Natural killer cell (primary cell): ENCODE measurements at regions not wholly inside any gene's neighbourhood (a gene's known extent, or its start where the extent isn't known, plus 50 kb on each side); places are given as distances from the start of the nearest gene placed in this dataset.

Source experiments
- ATAC-seq, 3 donors: fragments of 150-1000 bp in 2 of 3; fragments of 200-7000 bp in 1 of 3; cut with Tn5 transposase; 1 replicate in 1 of 3; 2 replicates in 2 of 3; pipeline ENCODE4 v1.10.0; 2021; ENCODE audit warnings: mild to moderate bottlenecking in 2 of 3, moderate library complexity in 2 of 3
- DNase-seq, 2 donors: peaks; one replicate each; pipeline versions ENCODE4 v3.0.0 to v3.0.0-alpha.2; 2013 to 2021; ENCODE audit warnings: mixed read lengths in 1 of 2
- H3K27ac ChIP-seq: one replicate; pipeline ENCODE4 v1.5.1; 2013; ENCODE audit warnings: mild to moderate bottlenecking, low read length
- H3K27me3 ChIP-seq: one replicate; pipeline ENCODE4 v1.6.1; 2013; ENCODE audit warnings: low read length; ENCODE audit not compliant: control insufficient read depth, insufficient read depth
- H3K36me3 ChIP-seq: one replicate; pipeline ENCODE4 v1.6.1; 2013; ENCODE audit warnings: low read length; ENCODE audit not compliant: control insufficient read depth, insufficient read depth
- H3K4me1 ChIP-seq: one replicate; pipeline ENCODE4 v1.6.1; 2013; ENCODE audit warnings: low read length; ENCODE audit not compliant: control insufficient read depth, insufficient read depth
- H3K4me3 ChIP-seq: one replicate; pipeline ENCODE4 v1.5.1; 2013; ENCODE audit warnings: low read length
- H3K9me3 ChIP-seq: one replicate; pipeline ENCODE4 v1.6.1; 2013; ENCODE audit warnings: low read length; ENCODE audit not compliant: control insufficient read depth, insufficient read depth
- H3K27ac Mint-ChIP-seq, 2 donors: one replicate each; pipeline ENCODE4 v1.8.0; 2022; ENCODE audit warnings: mild to moderate bottlenecking in 2 of 2, mixed read lengths in 2 of 2, moderate library complexity in 1 of 2
- H3K27me3 Mint-ChIP-seq, 2 donors: one replicate each; pipeline ENCODE4 v1.8.0; 2022; ENCODE audit warnings: low read depth in 2 of 2, mixed read lengths in 2 of 2
- H3K36me3 Mint-ChIP-seq: one replicate; pipeline ENCODE4 v1.8.0; 2022; ENCODE audit warnings: mixed read lengths
- H3K4me1 Mint-ChIP-seq, 2 donors: one replicate each; pipeline ENCODE4 v1.8.0; 2022; ENCODE audit warnings: mixed read lengths in 2 of 2
- H3K4me3 Mint-ChIP-seq: one replicate; pipeline ENCODE4 v1.8.0; 2022; ENCODE audit warnings: mild to moderate bottlenecking, moderate library complexity, mixed read lengths
- H3K9me3 Mint-ChIP-seq, 2 donors: one replicate each; pipeline ENCODE4 v1.8.0; 2022; ENCODE audit warnings: mixed read lengths in 2 of 2
- CTCF ChIP-seq: fragments of 200-600 bp; IDR thresholded peaks from one replicate; pipeline ENCODE4 v1.8.0; 2022; ENCODE audit warnings: antibody characterized with exemption
- WGBS: methylation state at CpG from one replicate; pipeline ENCODE4 v1.1.7; 2013; ENCODE audit warnings: missing lambda C conversion rate; ENCODE audit not compliant: insufficient coverage; 5-methylcytosine and 5-hydroxymethylcytosine counted together
- intact Hi-C: fragments of 100-400 bp; cut with micrococcal nuclease; formaldehyde crosslinking; loops from one replicate; pipeline ENCODE4 v1.14.2; 2022

GRCh38 chr3:21094686-21095085 lies 656.3 kb downstream of the ZNF385D start:
- no peak overlapping the region for H3K27ac Mint-ChIP-seq
- H3K4me1 Mint-ChIP-seq: no peaks in the 10 kb centered on the region
- intact Hi-C loops: no loop called here
- TF ChIP-seq CTCF: no peak
- no peak overlapping the region for H3K4me3 ChIP-seq
- no peak overlapping the region for H3K4me3 Mint-ChIP-seq
- peaks cover 3% of the 10 kb centered on the region for H3K9me3 ChIP-seq
- no peak overlapping the region for H3K27ac ChIP-seq
- H3K27me3 Mint-ChIP-seq: no peaks in the 10 kb centered on the region
- H3K4me1 ChIP-seq: no peaks in the 10 kb centered on the region
- no peaks in the 10 kb centered on the region for H3K36me3 Mint-ChIP-seq
- ATAC-seq: no peak
- 89% methylated on average over 2 of the region's 2 CpGs for WGBS
- no peak for DNase-seq
- no peaks in the 10 kb centered on the region for H3K36me3 ChIP-seq
- H3K27me3 ChIP-seq: no peaks in the 10 kb centered on the region
- H3K9me3 Mint-ChIP-seq: peaks cover 11 to 17% of the 10 kb centered on the region in 2 donors

- Mint-ChIP-seq H3K9me3 (peaks cover 14 to 23% of the 10 kb centered on the region in 2 donors), H3K27me3 (no peaks in the 10 kb centered on the region), H3K4me1 (no peaks in the 10 kb centered on the region), H3K4me3 (no peak overlapping the region), H3K27ac (no peak overlapping the region), H3K36me3 (peaks cover 12% of the 10 kb centered on the region)
- Histone ChIP-seq H3K27ac (no peak overlapping the region), H3K9me3 (peaks cover 3% of the 10 kb centered on the region), H3K27me3 (no peaks in the 10 kb centered on the region), H3K4me3 (no peak overlapping the region), H3K4me1 (no peaks in the 10 kb centered on the region), H3K36me3 (no peaks in the 10 kb centered on the region)
- no peak for DNase-seq
- no peak for ATAC-seq
- no peak for TF ChIP-seq CTCF
- no CpG with 5 or more reads among the region's 1 CpG for WGBS
- intact Hi-C loops: no loop called here
These were observed 677.4 kb downstream of the ZNF385D start for GRCh38 chr3:21073561-21073960.

- Mint-ChIP-seq H3K27me3 (no peaks in the 10 kb centered on the region), H3K4me1 (no peaks in the 10 kb centered on the region), H3K9me3 (peaks cover 14% of the 10 kb centered on the region in 2 donors), H3K4me3 (no peak overlapping the region), H3K36me3 (peaks cover 12% of the 10 kb centered on the region), H3K27ac (no peak overlapping the region)
- no peak for TF ChIP-seq CTCF
- intact Hi-C loops: no loop called here
- DNase-seq (no peak), ATAC-seq (no peak)
- H3K36me3 ChIP-seq: no peaks in the 10 kb centered on the region
- peaks cover 10% of the 10 kb centered on the region for H3K9me3 ChIP-seq
- 63% methylated on average over 3 of the region's 3 CpGs for WGBS
- no peak overlapping the region for H3K27ac ChIP-seq
- no peak overlapping the region for H3K4me3 ChIP-seq
- no peaks in the 10 kb centered on the region for H3K27me3 ChIP-seq
- H3K4me1 ChIP-seq: no peaks in the 10 kb centered on the region
These were observed 683.8 kb downstream of the ZNF385D start for GRCh38 chr3:21067031-21067813.

GRCh38 chr3:21062831-21063294 lies 688.1 kb downstream of the ZNF385D start:
- ATAC-seq (no peak), DNase-seq (no peak)
- Mint-ChIP-seq H3K36me3 (peaks cover 7% of the 10 kb centered on the region), H3K4me3 (no peak overlapping the region), H3K27me3 (no peaks in the 10 kb centered on the region), H3K9me3 (peaks cover 9 to 12% of the 10 kb centered on the region in 2 donors), H3K4me1 (no peaks in the 10 kb centered on the region), H3K27ac (no peak overlapping the region)
- intact Hi-C loops: no loop called here
- Histone ChIP-seq H3K9me3 (peaks cover 9% of the 10 kb centered on the region), H3K27me3 (no peaks in the 10 kb centered on the region), H3K27ac (no peak overlapping the region), H3K36me3 (no peaks in the 10 kb centered on the region), H3K4me1 (no peaks in the 10 kb centered on the region), H3K4me3 (no peak overlapping the region)
- WGBS: 63% methylated on average over 3 of the region's 4 CpGs
- TF ChIP-seq CTCF: no peak
